Endothelial cell (in vitro differentiated cells): ENCODE measurements at regions not wholly inside any gene's neighbourhood (a gene's known extent, or its start where the extent isn't known, plus 50 kb on each side); places are given as distances from the start of the nearest gene placed in this dataset.

ENCODE experiments used
- DNase-seq: peaks from one replicate; pipeline ENCODE4 v3.0.0; 2021; ENCODE audit warnings: low spot score
- H3K27ac Mint-ChIP-seq: one replicate; pipeline ENCODE4 v1.8.0; 2021; ENCODE audit warnings: mixed read lengths, inconsistent platforms; ENCODE audit not compliant: unreplicated experiment
- H3K27me3 Mint-ChIP-seq: one replicate; pipeline ENCODE4 v1.8.0; 2021; ENCODE audit warnings: mild to moderate bottlenecking, moderate library complexity, mixed read lengths, inconsistent platforms; ENCODE audit not compliant: unreplicated experiment
- H3K36me3 Mint-ChIP-seq: one replicate; pipeline ENCODE4 v1.8.0; 2021; ENCODE audit warnings: mild to moderate bottlenecking, low read depth, mixed read lengths, inconsistent platforms; ENCODE audit not compliant: unreplicated experiment
- H3K4me1 Mint-ChIP-seq: one replicate; pipeline ENCODE4 v1.8.0; 2021; ENCODE audit warnings: mild to moderate bottlenecking, mixed read lengths, inconsistent platforms; ENCODE audit not compliant: unreplicated experiment
- H3K4me3 Mint-ChIP-seq: one replicate; pipeline ENCODE4 v1.8.0; 2021; ENCODE audit warnings: mild to moderate bottlenecking, mixed read lengths, inconsistent platforms; ENCODE audit not compliant: unreplicated experiment
- H3K9me3 Mint-ChIP-seq: one replicate; pipeline ENCODE4 v1.8.0; 2021; ENCODE audit warnings: mixed read lengths, inconsistent platforms; ENCODE audit not compliant: unreplicated experiment
- TF ChIP-seq, protein P1 (sequence below): fragments of 200-600 bp; sonication (generic); IDR thresholded peaks from one replicate; pipeline ENCODE4 v1.5.0; 2021; ENCODE audit warnings: antibody characterized with exemption; ENCODE audit not compliant: unreplicated experiment

- no peaks in the 10 kb centered on the region for H3K27me3 Mint-ChIP-seq
- no peak overlapping the region for H3K4me3 Mint-ChIP-seq
- no peaks in the 10 kb centered on the region for H3K9me3 Mint-ChIP-seq
- H3K27ac Mint-ChIP-seq: no peak overlapping the region
- H3K36me3 Mint-ChIP-seq: no peaks in the 10 kb centered on the region
- DNase-seq: no peak
- H3K4me1 Mint-ChIP-seq: no peaks in the 10 kb centered on the region
- TF ChIP-seq, protein P1, sequence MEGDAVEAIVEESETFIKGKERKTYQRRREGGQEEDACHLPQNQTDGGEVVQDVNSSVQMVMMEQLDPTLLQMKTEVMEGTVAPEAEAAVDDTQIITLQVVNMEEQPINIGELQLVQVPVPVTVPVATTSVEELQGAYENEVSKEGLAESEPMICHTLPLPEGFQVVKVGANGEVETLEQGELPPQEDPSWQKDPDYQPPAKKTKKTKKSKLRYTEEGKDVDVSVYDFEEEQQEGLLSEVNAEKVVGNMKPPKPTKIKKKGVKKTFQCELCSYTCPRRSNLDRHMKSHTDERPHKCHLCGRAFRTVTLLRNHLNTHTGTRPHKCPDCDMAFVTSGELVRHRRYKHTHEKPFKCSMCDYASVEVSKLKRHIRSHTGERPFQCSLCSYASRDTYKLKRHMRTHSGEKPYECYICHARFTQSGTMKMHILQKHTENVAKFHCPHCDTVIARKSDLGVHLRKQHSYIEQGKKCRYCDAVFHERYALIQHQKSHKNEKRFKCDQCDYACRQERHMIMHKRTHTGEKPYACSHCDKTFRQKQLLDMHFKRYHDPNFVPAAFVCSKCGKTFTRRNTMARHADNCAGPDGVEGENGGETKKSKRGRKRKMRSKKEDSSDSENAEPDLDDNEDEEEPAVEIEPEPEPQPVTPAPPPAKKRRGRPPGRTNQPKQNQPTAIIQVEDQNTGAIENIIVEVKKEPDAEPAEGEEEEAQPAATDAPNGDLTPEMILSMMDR: no peak
These were observed 1087.8 kb downstream of the C4orf33 start for GRCh38 chr4:130183766-130184165.

DNA sequence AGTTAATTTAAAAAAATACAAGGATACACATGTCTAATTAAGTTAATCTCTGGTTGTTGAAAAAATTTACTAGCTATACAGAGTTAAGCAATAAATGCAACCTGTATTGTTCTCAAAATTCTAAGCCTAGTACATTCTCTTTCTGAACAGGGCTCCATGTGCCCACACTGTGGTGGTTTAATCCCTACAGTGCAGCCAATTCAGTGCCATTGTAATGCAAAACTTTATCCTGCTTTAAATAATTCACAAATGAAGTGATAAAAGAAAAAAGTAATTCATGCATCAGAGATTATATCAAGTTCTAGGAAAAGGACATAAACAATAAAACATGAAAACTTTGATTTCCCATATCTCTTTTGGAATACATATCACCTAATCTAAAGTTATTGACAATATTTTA is 1089.2 kb downstream of the C4orf33 start:
- Mint-ChIP-seq H3K9me3 (no peaks in the 10 kb centered on the region), H3K27me3 (no peaks in the 10 kb centered on the region), H3K36me3 (no peaks in the 10 kb centered on the region), H3K4me1 (no peaks in the 10 kb centered on the region), H3K27ac (no peak overlapping the region), H3K4me3 (no peak overlapping the region)
- TF ChIP-seq, protein P1: no peak
- DNase-seq: no peak

- Mint-ChIP-seq H3K4me3 (no peak overlapping the region), H3K36me3 (no peaks in the 10 kb centered on the region), H3K9me3 (no peaks in the 10 kb centered on the region), H3K27ac (no peak overlapping the region), H3K27me3 (no peaks in the 10 kb centered on the region), H3K4me1 (no peaks in the 10 kb centered on the region)
- TF ChIP-seq, protein P1: no peak
- DNase-seq: no peak
These were observed 1091.0 kb downstream of the C4orf33 start for GRCh38 chr4:130186931-130187330.

DNA sequence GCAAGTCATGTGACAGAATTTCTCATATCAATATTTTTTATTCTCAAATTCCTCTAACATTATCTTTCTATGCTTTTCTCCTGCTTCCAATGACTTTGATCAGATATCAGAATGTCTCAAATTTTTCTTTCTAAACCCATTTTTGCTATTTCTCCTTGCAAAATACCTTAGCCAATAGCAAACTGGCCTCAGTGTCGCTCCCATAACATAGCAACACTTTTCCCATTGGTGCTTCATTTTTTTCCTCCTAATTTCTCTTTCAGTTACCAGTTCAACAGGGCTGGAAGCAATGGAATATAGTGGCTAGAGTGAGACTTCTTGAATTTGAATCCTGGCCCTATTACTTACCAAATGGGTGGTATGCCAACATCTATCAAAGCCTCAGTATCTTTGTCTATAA is 1091.6 kb downstream of the C4orf33 start:
- no peaks in the 10 kb centered on the region for H3K9me3 Mint-ChIP-seq
- DNase-seq: no peak
- H3K4me3 Mint-ChIP-seq: no peak overlapping the region
- no peaks in the 10 kb centered on the region for H3K4me1 Mint-ChIP-seq
- no peak overlapping the region for H3K27ac Mint-ChIP-seq
- H3K36me3 Mint-ChIP-seq: no peaks in the 10 kb centered on the region
- TF ChIP-seq, protein P1: no peak
- no peaks in the 10 kb centered on the region for H3K27me3 Mint-ChIP-seq

DNA sequence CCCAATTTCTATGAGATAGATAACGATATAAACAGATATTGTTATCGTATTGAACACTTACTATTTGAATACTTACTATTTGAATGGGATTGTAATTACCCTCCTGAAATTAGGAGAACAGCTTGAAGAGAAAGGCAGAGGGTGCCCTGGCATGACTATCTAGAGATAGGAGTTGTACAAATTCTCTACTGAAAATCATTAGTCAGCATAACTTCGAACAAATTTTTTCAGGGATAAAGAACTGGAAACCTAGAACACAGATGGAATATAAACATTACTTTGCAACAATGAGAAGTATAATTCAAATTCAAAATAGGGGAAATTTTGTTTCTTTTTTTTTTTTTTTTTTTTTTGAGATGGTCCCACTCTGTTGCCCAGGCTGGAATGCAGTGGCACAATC is 1096.8 kb downstream of the C4orf33 start:
- Mint-ChIP-seq H3K9me3 (no peaks in the 10 kb centered on the region), H3K27ac (no peak overlapping the region), H3K36me3 (no peaks in the 10 kb centered on the region), H3K4me1 (no peaks in the 10 kb centered on the region), H3K4me3 (no peak overlapping the region), H3K27me3 (no peaks in the 10 kb centered on the region)
- no peak for DNase-seq
- TF ChIP-seq, protein P1: no peak
